ENCODE measurements at regions not wholly inside any gene's neighbourhood (a gene's known extent, or its start where the extent isn't known, plus 50 kb on each side); places are given as distances from the start of the nearest gene placed in this dataset.

DNA sequence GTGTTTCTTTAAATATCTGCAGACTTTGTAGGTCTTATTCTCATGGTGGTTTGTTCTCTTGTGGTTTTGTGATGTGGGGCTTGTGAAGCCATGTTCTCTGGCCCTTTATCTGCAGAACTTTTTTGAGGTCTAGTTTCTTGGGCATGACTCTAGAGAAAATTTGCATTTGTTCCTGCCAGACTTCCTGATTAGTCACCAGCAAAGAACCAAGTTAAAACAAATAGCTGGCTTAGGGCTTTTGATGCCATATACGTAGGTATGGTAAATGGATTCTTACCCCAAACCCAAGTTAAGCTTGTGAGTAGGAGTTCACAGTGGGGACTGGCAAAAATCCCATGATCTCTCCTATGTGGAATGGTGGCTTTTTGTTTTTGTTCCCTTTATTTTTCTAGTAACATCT, 68.7 kb upstream of the IRX3 start:
- no peak for ATAC-seq (ENCODE audit: poor library complexity)
- H3K9me3 ChIP-seq (ENCODE audit: control insufficient read depth in 1 of 2, insufficient read depth in 1 of 2, low read length in 2 of 2): peaks cover 0 to 12% of the 10 kb centered on the region in 2 experiments
- intact Hi-C loops (cut with DNase I, micrococcal nuclease): no loop called here

DNA sequence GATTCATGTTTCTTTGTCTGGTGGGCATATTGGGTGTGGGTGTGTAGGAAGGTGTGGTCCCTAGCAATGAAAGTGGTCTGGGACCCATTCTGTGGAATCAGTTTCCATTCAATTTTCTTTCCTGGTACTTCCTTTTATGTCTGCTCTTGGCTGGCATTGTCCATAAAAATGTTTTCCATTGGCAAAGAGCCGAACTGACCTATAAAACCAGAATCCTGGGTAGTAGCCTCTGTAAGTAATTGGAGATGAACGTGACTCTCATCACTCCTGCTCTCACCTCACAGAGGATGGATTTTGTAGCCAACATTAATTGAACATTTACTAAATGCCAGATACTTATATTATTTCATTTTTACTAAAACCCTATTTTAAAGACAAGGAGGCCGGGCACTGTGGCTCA, 66.5 kb upstream of the IRX3 start:
- Histone ChIP-seq H3K4me1 (ENCODE audit: insufficient read depth, low read length) (no peaks in the 10 kb centered on the region), H3K36me3 (ENCODE audit: insufficient read depth, low read length) (no peaks in the 10 kb centered on the region), H3K27me3 (ENCODE audit: control insufficient read depth in 1 of 2, insufficient read depth in 2 of 2, low read length in 2 of 2) (peaks cover 0 to 2% of the 10 kb centered on the region in 2 experiments), H3K4me3 (ENCODE audit: low read length) (no peak overlapping the region), H3K9me3 (ENCODE audit: control insufficient read depth in 1 of 2, insufficient read depth in 1 of 2, low read length in 2 of 2) (peaks cover 0 to 7% of the 10 kb centered on the region in 2 experiments), H3K27ac (ENCODE audit: low read depth in 1 of 2, low read length in 2 of 2) (no peak overlapping the region)
- ChIA-PET POLR2A (no interaction called here), CTCF (no interaction called here)
- intact Hi-C loops (cut with DNase I, micrococcal nuclease): no loop called here
- no peak overlapping the region for H3K27ac Mint-ChIP-seq
- H3K4me3 Mint-ChIP-seq: no peak overlapping the region
- DNase-seq (no peak), ATAC-seq (ENCODE audit: poor library complexity) (no peak)
- no peaks in the 10 kb centered on the region for H3K4me1 Mint-ChIP-seq (ENCODE audit: low read depth)
- peaks cover 19% of the 10 kb centered on the region for H3K27me3 Mint-ChIP-seq
- peaks cover 8% of the 10 kb centered on the region for H3K9me3 Mint-ChIP-seq
- H3K36me3 Mint-ChIP-seq (ENCODE audit: low read depth): no peaks in the 10 kb centered on the region
- TF ChIP-seq, protein P1, sequence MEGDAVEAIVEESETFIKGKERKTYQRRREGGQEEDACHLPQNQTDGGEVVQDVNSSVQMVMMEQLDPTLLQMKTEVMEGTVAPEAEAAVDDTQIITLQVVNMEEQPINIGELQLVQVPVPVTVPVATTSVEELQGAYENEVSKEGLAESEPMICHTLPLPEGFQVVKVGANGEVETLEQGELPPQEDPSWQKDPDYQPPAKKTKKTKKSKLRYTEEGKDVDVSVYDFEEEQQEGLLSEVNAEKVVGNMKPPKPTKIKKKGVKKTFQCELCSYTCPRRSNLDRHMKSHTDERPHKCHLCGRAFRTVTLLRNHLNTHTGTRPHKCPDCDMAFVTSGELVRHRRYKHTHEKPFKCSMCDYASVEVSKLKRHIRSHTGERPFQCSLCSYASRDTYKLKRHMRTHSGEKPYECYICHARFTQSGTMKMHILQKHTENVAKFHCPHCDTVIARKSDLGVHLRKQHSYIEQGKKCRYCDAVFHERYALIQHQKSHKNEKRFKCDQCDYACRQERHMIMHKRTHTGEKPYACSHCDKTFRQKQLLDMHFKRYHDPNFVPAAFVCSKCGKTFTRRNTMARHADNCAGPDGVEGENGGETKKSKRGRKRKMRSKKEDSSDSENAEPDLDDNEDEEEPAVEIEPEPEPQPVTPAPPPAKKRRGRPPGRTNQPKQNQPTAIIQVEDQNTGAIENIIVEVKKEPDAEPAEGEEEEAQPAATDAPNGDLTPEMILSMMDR (IDR thresholded peaks at IDR 0.05): no peak

More for the DNA sequence above, 68.7 kb upstream of the IRX3 start:
- H3K4me1 ChIP-seq (ENCODE audit: insufficient read depth, low read length): no peaks in the 10 kb centered on the region
- CTCF ChIA-PET: no interaction called here
- TF ChIP-seq, protein P1 (IDR thresholded peaks at IDR 0.05): no peak
- Mint-ChIP-seq H3K27ac (no peak overlapping the region), H3K4me1 (ENCODE audit: low read depth) (no peaks in the 10 kb centered on the region), H3K27me3 (peaks cover 31% of the 10 kb centered on the region), H3K9me3 (peaks cover 8% of the 10 kb centered on the region), H3K4me3 (no peak overlapping the region), H3K36me3 (ENCODE audit: low read depth) (no peaks in the 10 kb centered on the region)
- POLR2A ChIA-PET: no interaction called here
- no peak for DNase-seq
- H3K27me3 ChIP-seq (ENCODE audit: control insufficient read depth in 1 of 2, insufficient read depth in 2 of 2, low read length in 2 of 2): peaks cover 4 to 9% of the 10 kb centered on the region in 2 experiments
- no peak overlapping the region for H3K27ac ChIP-seq (ENCODE audit: low read depth in 1 of 2, low read length in 2 of 2)
- H3K36me3 ChIP-seq (ENCODE audit: insufficient read depth, low read length): no peaks in the 10 kb centered on the region
- no peak overlapping the region for H3K4me3 ChIP-seq (ENCODE audit: low read length)

DNA sequence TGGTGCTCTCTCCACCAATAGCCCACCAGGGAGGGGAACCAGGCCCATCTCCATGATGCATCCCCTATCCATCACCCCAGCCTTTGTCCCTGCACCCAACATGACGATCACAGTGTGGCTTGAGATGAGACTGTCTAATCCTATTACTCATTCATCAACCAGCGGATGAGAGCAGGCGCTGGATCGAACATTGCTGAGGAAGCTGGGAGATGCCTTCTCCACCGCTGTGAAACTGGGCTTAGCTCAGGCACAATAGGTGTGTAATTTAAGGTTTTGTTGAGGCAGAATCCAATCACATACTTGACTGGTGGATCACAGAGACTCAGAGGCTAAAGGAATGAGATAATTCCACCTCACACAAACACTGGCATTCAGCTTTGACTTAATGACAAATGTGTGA, 64.6 kb upstream of the IRX3 start:
- Histone ChIP-seq H3K27me3 (ENCODE audit: control insufficient read depth in 1 of 2, insufficient read depth in 2 of 2, low read length in 2 of 2) (no peaks in the 10 kb centered on the region), H3K4me1 (ENCODE audit: insufficient read depth, low read length) (no peaks in the 10 kb centered on the region), H3K4me3 (ENCODE audit: low read length) (no peak overlapping the region), H3K27ac (ENCODE audit: low read depth in 1 of 2, low read length in 2 of 2) (no peak overlapping the region), H3K9me3 (ENCODE audit: control insufficient read depth in 1 of 2, insufficient read depth in 1 of 2, low read length in 2 of 2) (peaks cover 0 to 3% of the 10 kb centered on the region in 2 experiments), H3K36me3 (ENCODE audit: insufficient read depth, low read length) (no peaks in the 10 kb centered on the region)
- H3K4me1 Mint-ChIP-seq (ENCODE audit: low read depth): no peaks in the 10 kb centered on the region
- intact Hi-C loops (cut with DNase I, micrococcal nuclease): no loop called here
- ATAC-seq (ENCODE audit: poor library complexity): no peak
- ChIA-PET POLR2A (no interaction called here), CTCF (interaction anchor here (0.5 kb wide), 1 partner anchor 224 kb away, joined by 3 read pairs; no protein-coding TSS in a partner anchor)
- H3K4me3 Mint-ChIP-seq: no peak overlapping the region
- H3K36me3 Mint-ChIP-seq (ENCODE audit: low read depth): no peaks in the 10 kb centered on the region
- DNase-seq: no peak
- H3K9me3 Mint-ChIP-seq: peaks cover 8% of the 10 kb centered on the region
- no peak overlapping the region for H3K27ac Mint-ChIP-seq
- TF ChIP-seq, protein P1 (IDR thresholded peaks at IDR 0.05): no peak
- peaks cover 20% of the 10 kb centered on the region for H3K27me3 Mint-ChIP-seq

Data from CD4-positive, alpha-beta T cell (primary cell).